H1 (cell line): ENCODE measurements at regions not wholly inside any gene's neighbourhood (a gene's known extent, or its start where the extent isn't known, plus 50 kb on each side); places are given as distances from the start of the nearest gene placed in this dataset.

Experiments
- FOSL1 ChIP-seq: IDR thresholded peaks from 2 replicates; pipeline ENCODE4 v1.6.1; 2011; ENCODE audit warnings: mild to moderate bottlenecking, low read depth, low read length, moderate library complexity; ENCODE audit not compliant: insufficient read depth
- RFX5 ChIP-seq: IDR thresholded peaks from 2 replicates; pipeline ENCODE4 v1.6.1; 2011; ENCODE audit warnings: low read depth, low read length, improper control_type of control experiment, borderline replicate concordance
- SP2 ChIP-seq: IDR thresholded peaks from 2 replicates; pipeline ENCODE4 v1.6.1; 2012; ENCODE audit warnings: mild to moderate bottlenecking, low read length, inconsistent platforms
- TF ChIP-seq, protein P1 (sequence below), 3 experiments: IDR thresholded peaks; 1 replicate in 2 of 3; 2 replicates in 1 of 3; pipeline versions ENCODE4 v1.5.1 to v1.6.1; 2011; ENCODE audit warnings: low read length in 3 of 3, mild to moderate bottlenecking in 3 of 3, inconsistent platforms in 2 of 3, low read depth in 1 of 3, moderate library complexity in 1 of 3; ENCODE audit not compliant: insufficient read depth in 1 of 3; ENCODE audit errors: control extremely low read depth in 1 of 3

- TF ChIP-seq, protein P1, sequence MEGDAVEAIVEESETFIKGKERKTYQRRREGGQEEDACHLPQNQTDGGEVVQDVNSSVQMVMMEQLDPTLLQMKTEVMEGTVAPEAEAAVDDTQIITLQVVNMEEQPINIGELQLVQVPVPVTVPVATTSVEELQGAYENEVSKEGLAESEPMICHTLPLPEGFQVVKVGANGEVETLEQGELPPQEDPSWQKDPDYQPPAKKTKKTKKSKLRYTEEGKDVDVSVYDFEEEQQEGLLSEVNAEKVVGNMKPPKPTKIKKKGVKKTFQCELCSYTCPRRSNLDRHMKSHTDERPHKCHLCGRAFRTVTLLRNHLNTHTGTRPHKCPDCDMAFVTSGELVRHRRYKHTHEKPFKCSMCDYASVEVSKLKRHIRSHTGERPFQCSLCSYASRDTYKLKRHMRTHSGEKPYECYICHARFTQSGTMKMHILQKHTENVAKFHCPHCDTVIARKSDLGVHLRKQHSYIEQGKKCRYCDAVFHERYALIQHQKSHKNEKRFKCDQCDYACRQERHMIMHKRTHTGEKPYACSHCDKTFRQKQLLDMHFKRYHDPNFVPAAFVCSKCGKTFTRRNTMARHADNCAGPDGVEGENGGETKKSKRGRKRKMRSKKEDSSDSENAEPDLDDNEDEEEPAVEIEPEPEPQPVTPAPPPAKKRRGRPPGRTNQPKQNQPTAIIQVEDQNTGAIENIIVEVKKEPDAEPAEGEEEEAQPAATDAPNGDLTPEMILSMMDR (IDR thresholded peaks at IDR 0.05; ENCODE audit: control extremely low read depth in 1 of 3, insufficient read depth in 1 of 3, low read depth in 1 of 3, low read length in 3 of 3): no peak
- TF ChIP-seq SP2 (no peak), RFX5 (no peak), FOSL1 (no peak)
Measured at GRCh38 chr3:115513416-115513800, 109.9 kb upstream of the GAP43 start (continued).
